ENCODE measurements at regions not wholly inside any gene's neighbourhood (a gene's known extent, or its start where the extent isn't known, plus 50 kb on each side); places are given as distances from the start of the nearest gene placed in this dataset.

DNA sequence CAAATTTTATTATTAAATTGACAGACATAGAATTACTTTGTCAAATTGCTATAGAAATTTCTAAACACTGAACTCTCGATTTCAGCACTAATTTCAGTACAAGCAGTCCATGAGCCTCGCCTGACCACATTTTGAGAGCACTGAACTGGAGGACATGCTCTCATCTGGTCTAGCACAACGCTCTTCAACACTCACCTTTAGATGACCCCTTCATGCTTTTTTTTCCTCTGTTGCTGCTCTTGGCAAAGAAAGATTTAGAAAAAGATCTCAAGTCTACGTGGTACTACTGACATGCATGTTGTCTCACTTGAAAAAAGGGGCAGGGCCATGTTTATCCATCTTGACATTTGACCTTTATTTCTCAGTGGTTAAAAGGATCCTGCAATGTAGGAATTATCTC, 981.5 kb downstream of the DIAPH3 start:
- DNase-seq = no peak

DNA sequence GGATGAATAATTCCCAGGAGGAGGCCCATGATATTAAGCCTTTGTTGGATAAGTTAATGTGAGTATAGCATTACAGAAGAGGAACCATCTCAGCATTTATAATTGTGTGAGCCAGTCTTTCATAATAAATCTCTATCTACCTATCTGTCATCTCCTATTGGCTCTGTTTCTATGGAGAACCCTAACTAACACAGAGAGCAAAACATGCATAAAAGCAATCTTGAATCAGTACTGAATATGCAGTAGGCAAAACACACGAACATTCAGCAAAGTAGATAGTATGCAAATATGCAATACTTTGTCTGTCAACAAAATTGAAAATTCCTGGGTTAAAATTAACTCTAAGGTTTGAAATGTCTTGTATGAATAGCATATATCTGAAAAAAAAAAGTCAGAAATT, 966.3 kb downstream of the DIAPH3 start:
- no peak for DNase-seq

DNA sequence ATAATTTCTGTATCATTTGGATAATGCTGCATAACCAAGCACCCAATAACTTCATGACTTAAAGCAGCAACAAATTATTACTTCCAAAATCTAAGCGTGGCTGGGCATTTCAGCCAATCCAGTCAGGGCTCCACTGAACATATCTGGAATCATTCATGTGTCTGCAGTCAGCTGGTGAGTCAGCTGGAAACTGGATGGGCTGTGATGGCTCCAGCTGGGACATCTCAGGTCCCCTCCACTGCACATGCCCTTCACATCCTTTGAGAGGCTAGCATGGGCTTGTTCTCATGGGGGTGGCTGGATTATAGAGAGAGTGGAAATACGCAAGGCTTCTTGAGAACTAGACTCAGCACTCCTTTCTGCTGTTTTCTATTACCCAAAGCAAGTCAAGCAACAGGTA, 961.9 kb downstream of the DIAPH3 start:
- DNase-seq = no peak

DNA sequence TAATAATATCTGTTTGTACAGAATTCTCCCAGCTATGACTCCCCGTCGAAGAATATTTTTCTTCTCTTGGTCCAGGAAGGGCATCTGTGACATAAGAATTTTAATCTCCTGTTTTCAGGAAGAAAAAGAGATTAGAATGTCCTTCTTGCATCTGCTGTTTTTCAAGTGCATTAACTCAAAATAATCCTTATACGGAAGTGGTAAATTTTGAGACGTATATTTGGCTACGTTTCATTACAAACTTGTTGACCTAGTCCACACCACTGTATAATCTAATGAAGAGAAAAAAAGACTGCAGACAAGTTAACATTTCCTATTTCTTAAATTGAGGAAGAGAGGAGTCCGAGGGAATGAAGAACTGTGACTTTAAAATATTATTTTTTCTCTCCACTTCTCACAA, 959.9 kb downstream of the DIAPH3 start:
- DNase-seq = no peak

DNA sequence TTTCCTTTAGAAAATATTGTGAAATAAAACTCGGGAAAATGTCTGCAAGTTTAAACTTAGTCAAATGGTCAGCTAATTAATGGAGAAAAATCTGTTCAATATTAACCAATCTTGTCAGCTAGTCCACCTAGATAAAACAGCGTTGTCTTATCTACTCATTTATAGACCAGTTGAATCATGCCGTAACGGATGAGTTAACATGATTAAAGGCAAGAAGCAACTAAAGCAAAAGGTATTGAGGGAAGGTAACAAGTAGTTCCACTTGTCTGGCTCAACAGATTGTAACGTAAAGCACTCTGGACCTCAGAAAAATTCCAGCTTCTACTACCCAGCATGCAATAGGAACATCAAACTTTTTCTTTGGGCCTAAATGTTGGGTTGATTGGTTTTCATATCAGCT, 958.2 kb downstream of the DIAPH3 start:
- DNase-seq = no peak

DNA sequence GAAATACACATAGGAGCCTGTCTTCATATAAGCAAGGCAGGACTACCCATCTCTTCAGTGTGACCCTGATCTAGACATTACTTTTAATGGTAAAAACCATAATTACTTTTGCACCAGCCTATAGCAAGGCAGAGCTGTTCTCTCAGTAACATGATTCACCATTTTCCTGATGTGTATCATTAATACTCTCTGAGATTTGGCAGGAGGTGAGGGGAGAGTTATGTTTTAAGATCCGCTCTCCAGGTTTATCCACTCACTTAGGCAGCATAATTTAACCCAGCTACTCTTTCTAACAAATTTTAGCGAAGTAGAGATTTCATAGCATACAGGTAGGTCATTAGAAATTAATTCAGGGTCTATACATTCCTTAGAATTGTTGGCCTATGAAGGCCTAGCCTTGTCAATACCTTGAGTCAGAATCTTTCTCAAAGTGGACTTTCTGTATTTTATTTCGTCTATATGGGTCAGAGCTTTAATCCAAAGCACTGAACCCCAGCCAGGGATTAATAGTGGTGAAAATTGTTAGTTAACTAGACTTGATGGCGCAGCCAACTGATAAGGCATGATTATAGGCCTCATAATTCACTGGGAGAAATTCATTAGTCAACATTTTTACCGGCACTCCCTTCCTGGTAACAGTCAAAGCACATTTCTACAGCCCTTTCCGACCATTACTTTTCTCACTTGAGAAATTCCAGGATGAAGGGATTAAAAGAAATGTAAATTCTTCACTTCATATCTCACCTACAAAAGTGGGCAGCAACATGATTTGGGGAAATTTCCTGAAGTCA, 955.1 kb downstream of the DIAPH3 start:
- DNase-seq = no peak

DNA sequence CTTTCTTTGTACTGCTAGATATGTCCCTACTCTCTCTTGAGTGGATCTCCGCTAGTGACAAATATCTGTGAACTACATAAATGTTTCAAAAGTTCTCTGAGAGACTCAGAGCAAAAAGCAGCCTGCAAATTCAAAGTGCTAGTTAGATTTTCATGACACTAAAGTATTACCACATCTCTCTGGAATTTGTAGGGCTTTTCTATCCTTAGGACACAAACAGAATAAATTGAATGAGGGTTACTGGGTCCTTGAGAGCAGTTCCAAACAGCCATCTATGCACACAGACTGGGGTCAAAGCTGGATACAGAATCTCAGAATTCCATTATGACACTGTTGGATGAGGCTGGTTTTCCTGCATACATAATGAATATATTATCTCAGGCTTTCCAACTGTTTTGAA, 953.2 kb downstream of the DIAPH3 start:
- no peak for DNase-seq

DNA sequence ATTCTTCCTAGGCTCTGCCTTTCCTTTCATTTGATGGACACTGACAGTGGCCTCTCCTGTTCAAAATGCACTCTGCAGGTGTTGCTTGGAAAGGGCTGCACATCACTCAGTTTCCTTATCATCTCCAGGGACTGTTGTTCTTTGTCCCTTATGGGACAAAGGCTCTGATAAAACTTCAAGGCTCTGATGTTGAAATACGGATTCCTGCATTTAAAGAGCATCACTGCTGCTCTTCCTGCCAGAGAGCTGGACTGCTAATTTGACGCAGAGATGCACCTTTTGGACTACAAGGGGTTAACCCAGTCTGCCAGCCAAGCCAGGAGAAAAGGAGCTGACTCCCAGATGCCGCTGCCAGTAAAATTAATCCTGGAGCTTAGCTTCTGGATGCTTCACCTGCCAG, 952.1 kb downstream of the DIAPH3 start:
- no peak for DNase-seq

DNA sequence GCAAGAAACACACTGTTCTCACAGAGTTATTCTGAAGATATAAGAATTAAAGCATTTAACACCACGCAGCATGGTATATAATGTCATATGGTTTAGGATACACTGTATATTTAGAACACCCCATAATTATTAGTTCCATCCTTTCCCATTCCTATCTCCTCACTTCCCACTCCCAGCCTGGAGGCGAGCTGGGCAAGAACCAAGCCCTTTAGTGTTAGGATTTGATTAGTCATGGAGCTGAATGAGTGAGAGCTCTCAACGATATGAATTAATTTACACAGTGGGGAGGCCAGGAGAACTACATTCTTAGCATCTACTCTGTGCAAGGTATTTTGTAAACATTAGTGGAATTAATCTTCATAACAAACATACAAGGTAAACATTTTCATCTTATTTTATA, 934.3 kb downstream of the DIAPH3 start:
- no peak for DNase-seq

DNA sequence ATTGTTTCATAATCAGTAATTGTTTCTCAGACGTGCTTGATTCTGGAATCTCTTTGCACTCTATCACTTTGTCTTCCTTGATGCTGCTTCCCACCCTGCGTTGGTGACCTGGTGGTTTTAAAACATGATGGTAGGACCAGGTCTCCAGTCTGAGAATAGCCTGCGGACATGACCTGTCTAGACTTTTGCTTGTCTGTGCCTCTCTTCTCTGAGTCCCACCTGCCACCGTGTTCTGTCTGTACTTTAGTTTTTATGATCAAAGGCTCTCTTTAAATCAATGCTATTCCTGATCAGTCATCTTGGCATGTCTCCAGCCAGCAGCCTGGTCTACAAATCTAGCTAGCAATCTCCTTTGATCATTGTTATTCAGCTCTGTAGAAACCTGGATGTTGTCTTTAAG, 933.9 kb downstream of the DIAPH3 start:
- no peak for DNase-seq

DNA sequence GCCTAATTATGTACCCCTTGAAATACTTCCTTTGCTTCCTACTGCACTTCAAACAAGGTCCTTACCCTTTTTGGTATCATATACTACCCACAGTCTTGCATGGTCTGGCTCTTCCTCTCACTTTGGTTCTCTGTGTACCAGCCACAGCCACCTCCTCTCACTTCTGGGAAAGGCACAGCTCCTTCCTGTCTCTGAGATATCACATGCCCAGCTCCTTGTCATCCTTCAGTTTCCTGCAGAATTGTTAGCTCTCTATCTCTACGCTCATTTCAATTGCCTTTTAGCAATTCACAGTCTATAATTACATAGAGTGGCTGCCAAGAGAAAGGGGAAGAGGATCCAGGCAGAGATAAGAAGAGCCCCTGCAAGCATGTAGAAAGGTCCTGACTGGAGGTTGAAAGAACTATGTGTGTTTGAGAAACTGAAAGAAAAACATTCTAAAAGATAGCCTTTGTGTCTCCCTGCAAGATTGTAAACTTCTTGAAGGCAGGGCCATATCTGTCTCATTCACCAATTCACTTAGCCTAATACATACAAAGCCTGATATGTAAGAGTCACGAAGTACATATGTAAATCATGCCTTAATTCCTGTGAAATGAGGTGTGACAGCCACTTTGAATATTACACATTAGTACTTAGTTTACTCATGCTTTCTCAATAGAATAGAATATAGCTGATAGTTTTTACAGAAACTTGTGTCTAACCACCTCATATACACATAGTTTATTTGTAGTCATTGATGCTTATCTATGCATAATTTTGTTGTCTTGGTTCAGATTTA, 933.1 kb downstream of the DIAPH3 start:
- DNase-seq = no peak

DNA sequence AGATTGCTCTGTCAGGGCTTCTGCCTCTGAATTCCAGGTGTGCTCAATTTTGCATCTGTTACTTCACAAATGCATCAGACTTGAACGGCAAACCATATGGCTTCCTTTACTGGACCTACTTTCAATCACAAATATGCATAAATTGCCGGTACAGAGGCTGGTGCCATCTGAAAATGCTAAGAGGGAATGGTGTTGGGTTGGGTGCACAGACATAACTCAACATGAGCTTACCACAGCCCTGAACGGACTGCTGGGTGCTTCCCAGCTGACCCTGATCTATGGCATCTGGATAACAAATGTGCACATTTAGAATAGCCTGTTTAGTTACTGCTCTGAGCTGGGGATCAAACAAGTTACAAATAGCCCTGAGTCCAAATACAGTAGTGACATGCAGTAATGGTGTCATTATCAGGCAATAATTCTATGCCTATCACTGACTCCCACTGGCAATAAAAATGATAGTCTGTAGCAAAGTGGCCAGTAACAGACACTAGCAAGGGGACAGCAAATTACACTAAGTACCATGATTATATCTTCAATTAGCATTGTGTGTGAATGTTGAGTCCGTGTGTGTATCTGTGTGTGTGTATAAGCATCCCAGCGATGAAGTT, 927.3 kb downstream of the DIAPH3 start:
- no peak for DNase-seq

DNA sequence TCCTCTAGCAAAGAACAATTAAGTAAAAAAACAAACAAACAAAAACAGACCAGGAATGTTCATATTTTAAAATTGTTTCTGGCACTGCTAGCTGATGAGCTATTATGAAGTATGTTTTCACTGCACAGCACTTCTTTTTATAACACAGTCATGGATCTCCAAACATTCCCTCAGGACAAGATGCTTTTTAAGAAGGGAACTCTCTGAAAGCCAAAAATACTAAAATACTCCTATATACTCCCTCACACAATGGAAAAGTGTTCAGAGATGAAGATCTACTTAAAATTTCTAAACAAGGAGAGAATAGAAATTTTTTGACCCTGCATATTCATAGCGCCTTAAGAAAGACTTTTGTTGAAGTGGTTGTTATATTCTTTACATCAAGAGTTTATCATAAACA, 926.8 kb downstream of the DIAPH3 start:
- DNase-seq = no peak

DNA sequence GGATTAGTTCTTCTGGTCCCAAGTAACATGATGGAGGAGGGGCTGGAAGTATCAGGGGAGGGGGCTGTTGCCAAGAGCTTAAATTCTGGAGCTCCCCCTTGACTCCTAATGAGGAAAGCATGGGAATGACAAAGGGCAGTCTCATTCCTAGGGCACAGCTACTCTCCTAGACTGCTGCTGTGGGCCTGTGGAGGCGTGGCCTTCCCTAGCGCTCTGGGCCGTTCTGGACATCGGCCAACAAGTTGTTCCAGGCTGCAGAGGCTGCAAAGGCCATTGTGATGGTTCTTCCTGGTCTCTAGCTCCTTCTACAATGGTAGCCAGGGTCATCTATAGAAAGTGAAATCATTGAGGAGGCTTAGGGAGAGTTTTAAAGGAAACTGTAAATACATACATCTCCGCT, 916.6 kb downstream of the DIAPH3 start:
- no peak for DNase-seq

DNA sequence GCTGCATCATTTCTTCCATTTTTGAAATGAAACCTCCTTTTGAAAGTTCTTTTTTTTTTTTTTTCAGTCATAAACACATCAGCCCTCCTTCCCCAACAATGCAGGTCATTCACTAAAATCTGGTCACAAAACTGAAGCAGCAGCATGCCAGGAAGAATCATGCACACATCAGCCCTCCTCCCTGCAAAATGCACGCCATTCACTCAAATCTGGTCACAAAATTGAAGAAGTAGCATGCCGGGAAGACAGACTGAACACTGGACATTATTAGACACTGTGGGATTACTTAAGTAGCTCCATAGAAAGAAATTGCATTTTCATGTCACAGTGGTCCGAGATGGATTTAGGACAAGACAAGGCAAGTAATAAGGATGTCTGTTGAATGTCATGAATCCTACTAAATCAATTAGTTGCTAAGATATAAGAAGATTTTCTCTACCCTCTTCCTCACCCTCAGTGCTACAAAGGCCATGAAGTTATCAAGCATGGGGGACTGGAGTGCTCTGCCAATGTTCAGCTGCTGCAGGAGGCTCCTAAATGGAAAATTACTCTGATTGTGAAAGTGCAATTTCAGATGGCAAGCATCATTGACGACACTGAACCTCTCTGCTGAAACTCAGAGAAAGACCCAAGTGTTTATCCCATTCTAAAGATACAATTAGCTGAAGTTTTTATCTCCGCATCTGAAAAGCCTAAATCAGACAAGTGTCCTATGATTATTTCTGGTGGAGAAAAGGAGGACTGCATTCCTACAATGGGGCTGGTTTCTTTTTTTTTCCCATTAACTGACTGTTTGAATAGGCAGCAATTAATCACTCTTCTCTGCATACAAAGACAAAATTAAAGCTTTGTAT, 913.2 kb downstream of the DIAPH3 start:
- no peak for DNase-seq

DNA sequence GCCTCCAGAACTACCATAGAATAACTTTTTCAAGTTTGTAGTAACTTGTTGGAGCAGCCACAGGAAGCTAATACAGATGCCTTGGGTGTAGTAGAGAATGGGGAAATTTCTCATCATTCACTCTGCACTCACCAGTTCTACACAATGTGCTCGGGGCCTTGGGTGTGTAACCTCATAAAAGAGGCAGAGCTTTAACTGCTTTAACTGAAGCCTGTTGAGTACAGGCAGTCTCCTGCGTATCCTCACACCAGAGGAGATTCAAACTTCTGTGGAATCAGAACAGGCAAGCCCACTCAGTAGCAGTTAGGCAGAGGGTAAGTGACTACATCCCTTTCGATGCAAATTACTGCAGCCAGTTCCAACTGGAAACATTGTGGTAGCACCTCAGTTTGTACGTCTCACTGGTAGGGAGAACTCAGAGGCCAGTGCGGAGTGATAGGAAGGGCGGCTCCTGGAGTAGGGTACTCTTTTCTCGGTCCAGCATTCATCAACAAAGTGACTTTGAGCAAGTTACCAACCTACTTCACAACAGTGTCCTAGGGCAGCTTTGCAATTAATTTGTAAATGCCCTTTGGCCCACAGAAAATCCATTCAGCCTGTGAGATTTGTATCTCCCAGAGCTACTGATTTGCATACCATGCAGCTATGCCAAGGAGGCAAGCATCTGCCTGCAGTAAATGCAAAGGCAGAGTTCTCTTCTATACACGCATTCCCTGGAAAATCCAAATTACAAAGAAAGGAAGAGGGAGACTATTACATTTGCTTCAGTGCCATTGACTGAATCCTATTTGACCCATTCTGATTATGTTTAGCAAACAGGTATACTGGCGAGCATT, 904.3 kb downstream of the DIAPH3 start:
- no peak for DNase-seq

DNA sequence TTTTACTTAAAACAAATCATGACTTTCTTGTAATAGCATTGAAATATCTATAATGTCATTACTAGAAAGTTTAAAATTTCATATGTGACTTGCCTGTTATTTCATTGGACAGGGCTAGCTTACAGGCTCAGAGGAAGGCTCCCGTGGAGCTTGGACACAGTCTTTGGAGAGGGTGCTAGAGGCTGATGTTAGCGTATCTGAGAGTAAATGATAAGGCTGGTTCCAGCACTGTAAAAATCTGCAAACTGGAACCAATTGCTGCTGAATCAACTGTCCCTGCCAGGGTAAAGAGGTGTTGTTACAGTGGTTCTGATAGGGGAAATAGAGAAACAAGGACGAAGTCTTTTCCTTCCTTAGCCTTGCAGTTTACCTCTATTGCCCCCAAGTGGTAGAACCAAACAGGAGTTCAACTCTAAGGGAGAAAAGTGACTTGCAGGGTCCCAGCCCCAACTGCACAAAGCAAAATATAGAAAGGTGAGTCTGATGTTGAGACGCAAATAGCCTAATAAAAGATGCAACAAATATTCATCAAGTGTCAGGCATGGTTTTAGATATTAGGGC, 901.7 kb downstream of the DIAPH3 start:
- no peak for DNase-seq

DNA sequence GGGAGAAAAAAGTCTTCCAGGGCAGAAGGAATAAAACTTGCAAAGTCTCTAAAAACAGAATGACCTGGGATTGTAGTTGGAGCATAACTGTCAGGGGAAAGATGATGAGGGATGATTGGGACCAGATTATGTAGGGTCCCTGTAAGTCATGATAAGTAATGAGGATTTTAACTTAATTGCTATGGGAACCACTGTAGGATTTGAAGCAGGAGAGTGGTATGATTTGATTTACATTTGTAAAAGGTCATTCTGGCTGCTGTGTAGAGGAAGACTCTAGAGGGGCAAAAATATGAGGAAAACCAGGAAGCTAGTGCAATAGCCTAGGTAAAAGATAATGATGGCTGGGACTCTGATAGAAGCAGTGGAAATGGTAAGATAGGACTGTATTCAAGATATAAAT, 900.2 kb downstream of the DIAPH3 start:
- DNase-seq = no peak

DNA sequence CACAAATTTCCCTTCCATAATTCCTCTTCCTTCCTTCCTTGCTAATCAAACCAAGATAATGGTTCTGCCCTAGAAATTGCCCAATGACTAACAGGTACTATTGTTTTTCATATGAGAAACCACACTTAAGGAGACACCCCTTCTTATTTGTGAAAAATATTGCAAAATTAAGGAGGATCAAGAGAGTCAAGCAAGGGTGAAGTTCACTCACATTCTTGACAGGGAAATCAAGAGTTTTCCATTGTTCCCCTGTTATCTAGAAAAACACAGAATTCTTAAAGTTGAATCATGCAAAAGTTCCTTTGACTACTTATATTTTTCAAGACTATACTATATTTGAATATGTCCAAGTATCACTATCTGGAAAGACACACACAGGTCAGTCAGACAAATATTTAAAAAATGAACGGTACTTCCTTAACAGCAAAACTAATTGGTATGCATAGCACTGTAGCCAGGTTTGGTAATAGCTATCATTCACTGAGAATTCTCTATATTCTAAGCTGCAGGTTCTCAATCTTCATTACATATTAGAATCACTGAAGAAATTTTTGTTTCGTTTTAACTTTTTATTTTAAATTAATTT, 897.2 kb downstream of the DIAPH3 start:
- DNase-seq = no peak

DNA sequence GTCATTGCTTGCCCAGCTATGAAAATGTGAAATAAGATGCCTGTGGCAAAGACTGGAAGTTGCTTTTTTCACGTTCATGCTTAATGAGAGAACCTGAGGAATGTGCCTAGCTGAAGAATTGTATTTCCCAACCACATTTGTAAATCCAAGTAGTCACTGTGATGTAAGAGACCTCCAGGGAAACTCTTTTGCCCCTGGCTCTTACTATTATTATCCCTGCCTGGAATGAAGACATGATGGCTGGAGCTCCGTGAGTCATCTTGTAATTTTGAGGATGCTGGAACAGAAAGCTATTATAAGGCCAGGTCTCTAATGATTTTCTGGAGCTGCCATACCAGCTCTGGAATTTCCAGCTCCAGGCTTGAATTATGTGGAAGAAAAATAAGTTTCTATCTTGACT, 894.3 kb downstream of the DIAPH3 start:
- no peak for DNase-seq

DNA sequence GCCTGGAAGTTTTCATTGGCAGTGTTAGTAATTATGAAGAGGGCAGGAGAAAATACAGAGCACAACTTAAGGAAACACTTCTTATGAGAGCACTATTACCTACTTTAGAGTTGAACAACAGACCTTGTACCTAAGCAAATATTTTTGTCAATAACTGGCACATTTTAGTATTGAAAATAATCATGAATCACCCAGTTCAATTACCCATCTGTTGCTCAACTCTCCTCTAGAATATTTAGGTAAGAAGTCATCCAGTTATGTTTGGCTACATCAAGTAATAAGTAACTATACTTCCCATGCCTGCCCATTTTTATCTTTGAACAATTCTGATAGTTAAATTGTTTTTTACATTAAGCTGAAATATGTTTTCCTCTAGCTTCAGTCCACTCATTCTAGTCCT, 893.4 kb downstream of the DIAPH3 start:
- DNase-seq = no peak
